ENCODE measurements at regions not wholly inside any gene's neighbourhood (a gene's known extent, or its start where the extent isn't known, plus 50 kb on each side); places are given as distances from the start of the nearest gene placed in this dataset.

DNA sequence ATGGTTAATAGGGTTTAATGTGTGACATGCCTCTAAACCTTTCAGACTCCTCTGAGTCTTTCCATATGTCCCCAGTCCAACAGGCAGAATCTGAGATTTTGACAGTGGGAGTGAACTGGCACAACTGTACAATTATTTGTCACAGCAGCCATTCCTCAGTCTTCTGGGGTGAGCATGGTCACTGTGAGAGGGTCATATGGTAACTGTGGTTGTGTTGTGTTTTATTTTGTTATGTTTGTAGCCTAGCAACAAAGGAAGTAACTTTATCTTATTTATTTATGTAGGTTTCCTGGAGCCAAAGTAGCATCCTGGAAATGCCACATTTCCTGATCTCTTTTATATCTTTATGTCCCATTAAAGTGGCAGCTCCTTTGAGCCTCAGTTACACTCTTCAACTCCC lies 1067.9 kb downstream of the TTLL7 start:
- no peak for DNase-seq

DNA sequence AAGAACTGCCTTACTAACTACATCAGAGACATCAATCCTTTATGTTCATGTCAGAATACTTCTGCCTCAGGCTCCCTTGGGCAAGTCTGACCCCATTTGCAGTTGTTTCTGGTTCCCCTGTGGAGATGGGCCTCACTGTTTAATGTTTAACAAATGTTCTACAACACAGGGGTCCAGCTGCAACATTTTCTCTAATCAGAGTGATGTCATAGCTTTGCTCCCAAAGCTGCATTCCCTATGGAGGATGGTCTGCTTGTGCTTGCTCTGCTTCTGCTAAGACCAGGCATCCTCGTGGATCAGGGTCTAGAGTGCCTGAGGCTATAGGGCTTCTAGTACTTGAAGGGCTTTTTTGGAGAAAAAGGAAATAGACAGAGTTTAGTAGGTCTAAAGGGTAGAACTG lies 1071.2 kb downstream of the TTLL7 start:
- DNase-seq = no peak

DNA sequence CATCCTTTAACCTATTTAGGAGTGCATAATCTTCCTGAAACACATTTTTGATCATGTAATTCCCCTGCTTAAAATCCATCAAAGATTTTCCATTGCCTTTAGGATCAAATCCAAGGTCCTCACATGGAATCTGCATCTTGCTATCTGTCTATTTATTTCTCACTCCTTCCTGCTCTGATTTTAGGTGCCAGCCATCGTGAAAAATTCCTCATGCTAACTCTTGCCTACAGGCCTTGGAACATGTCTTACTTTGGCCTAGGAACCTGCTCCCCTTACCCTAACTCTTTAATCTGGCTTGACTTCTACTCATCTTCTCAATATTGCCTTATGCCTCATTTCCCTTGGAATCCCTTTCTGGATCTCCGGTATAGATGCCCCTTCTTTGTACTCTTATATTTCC lies 1074.3 kb downstream of the TTLL7 start:
- DNase-seq = no peak

DNA sequence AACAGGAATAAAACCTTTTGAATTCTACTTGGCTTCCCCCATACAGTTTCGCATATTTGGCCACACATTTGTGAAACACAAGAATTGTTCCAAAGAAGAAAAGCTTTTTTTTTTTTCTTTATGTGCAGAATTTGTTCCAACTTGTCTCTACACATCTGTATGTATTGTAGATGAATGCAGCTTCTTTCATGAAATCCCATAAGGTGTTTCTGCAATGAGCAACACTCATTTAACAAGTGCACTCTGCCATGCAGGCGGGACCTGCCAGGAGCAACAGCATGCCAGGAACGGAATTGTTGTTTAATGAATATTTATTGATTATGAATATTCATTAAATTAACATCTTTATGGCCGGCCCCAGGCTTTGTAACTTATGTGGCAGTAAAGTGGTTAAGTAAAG lies 1075.0 kb downstream of the TTLL7 start:
- DNase-seq = no peak

DNA sequence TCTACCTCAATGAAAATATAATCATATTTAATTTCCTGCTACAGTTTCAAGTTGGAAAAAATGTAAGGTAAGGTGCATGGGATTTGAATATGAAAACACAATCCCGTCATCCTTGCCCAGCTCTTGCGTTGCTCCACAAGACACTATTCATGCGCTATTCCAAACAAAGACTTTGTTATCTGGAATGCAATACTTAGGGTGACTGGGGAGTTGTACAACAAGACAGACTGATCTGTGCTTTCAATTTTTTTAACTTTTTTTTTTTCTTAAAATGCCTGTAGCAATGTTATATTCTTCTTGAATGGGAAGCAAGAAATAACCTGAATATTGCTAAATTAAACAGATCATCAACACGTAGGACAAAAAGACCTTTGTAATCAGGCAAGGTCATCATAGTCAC lies 1077.2 kb downstream of the TTLL7 start:
- DNase-seq = no peak

DNA sequence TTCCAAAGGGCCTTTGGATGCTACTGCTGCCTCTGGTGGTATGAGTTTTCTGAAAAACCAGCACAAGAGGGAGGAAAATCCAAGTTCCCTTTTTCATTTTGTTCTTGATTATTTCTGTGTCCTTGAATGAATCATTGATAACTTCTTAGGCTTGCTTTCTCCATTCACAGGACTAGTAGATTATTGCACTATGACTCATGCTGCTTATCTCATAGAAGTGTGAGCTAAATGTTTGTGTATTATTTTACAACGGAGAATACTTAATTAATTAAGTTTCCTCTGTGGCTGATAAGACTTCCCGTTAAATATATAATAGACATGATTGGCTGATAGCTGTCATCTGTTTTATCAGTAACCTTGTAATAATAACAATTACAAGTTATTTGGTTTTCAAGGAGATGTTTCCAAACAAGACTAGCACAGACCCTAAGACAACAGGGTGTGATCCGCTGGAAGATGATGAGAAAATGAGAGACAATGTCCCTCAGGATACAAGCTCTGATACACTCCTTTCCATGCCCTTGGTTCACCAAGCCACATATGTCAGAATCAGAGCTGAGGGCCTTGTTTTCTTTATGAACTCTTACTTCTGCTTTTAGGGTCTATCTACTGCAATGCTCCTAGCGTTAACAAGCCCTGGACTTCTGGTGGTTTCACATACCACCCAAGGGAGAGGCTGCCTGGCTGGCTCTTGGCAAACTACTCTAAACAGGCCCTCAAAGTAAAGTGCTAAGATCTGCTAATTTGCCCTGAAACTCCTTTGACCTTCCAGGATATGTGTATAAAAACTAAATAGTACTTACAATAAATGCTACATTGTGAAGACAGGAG lies 1078.3 kb downstream of the TTLL7 start:
- no peak for DNase-seq

DNA sequence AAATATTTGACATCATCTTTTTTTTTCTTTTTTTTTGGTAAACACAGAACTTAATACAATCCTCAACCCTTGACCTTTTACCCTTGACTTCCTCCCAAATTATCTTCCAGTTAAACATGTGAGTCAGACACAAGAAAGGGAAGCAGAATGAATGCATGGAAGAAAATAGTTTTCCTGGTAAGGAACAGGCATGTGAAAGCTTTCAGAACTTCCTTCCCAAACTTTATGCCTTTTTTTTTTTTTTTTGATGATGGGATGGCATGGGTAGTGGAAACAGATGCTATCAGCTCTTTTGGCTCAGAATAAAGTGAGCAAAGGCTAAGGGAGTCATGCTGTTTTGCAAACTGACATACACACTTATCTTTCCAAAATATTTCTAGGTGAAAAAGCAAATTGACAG lies 1079.1 kb downstream of the TTLL7 start:
- DNase-seq = no peak

DNA sequence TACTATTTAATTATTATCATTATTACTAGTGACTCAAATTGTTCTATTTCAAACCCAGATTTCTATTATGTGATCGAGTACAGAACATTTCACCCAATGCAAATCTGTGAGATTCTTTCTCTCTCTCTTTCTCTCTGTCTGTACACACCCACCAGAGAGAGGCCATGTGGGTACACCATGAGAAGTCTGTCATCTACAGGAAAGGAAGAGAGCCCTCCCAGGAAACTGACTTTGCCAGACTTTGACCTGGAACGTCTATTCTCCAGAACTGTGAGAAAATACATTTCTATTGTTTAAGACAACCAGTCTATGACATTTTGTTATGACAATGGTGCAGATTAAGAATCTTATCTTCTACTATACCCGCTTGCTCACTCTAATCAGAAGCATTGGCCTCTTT lies 1091.6 kb downstream of the TTLL7 start:
- DNase-seq = no peak

DNA sequence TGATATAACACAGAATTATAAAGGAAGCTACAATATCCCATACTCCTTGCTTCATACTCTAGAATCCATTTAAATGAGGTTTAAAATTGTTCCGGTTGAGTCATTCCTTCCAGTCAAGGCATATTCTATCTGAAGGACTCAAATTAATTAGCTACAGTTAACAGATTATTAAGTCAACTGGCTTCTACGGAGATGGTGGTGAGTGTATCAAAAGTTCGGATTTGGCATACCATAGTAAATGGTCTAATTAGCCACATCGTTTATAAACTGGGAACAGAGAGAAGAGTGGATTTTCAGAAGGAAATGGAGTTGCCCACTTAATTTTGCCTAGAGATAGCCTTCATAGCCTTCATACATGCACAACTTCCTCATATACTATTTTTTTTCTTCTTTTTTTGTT lies 1095.3 kb downstream of the TTLL7 start:
- DNase-seq = no peak

DNA sequence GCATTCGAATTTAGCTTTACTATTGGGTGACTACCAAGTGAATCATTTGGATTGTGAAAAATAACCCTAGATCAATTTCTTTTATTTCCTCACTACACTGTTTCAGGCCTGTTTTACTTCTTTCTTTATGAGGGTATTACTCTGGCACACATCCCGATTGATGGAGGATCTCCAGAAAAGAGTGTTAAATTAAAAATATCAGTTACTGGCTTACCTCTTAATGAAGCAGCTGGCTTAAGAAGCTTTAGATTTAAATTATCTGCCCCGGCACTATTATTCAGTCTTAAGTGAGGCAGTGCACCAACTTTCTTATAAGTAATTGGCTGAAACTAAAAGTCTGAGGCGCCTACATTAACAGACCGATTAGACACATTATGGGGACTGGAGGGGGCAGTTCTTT lies 1097.4 kb downstream of the TTLL7 start:
- DNase-seq = no peak

DNA sequence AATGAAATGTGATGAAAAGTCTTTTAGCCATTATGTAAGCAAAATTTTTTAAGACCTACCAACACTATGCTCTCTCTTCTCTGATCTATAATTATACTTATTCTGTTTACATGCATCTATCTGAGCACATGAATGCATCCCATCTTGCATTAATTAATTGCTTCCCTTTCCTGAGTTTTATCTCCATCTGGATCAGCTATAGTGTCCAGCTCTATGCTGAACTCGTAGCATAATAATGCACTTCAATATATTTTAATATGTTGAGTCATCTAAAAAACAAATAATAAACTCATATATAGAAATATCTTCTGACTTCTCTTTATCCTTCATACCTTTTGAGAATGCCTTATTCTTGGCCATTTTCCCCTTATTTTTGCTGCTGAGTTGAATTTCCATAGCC lies 1097.8 kb downstream of the TTLL7 start:
- no peak for DNase-seq

DNA sequence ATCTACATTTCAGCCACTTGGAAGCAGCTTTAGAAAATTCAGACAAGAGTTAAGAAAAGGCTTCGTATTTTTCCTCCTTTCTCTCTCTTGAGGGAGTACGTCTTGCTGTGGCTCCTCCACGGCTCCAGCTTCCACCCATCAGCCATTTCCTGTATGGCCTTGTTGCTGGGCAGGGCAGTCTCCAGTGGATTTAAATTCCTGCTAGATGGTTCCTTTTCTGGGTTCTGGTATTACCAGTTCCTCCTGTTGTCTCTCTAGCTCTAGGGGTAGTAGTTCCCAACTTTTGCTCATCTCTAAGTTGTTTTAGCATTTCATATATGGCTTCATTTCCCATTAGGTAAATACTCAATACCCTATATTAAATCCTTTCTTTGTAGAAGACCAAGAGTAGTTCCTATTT lies 1098.3 kb downstream of the ADGRL2 start:
- no peak for DNase-seq

DNA sequence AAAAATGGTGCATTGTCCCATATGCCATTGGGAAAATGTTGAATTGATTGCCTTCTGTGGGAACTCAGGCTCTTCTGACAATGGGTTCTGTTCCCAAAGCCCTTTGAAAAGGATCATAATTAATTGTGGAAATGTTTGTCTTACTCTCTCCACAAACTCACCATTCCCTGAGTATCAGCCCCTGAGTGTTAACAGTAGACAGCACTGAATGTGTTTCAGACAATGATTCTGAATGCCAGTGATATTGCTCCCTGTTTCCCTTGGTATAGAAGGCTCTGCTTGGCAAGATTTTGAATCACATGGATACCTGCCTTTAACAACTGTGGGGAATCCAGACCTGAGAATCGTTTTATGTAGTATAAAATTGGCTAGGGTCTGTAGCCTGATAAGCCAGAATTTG lies 1096.8 kb downstream of the ADGRL2 start:
- no peak for DNase-seq

DNA sequence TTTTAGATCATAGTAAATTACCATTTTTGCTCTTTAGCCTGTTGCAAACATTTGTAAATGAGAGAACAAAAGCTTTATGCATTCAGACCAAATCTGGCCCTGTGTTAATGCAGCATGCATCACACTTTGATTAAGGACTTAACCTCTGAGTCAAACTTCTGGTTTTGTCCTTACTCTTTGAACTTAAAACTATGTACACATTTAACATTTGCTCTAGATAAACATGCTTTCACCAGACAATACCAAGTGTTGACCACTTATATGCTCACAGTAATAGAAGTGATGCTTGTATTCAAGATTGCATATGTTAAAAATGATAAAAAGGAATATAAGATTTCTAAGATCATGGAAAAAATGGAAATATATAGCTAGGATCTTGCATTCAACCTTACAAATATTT lies 1095.3 kb downstream of the ADGRL2 start:
- no peak for DNase-seq

DNA sequence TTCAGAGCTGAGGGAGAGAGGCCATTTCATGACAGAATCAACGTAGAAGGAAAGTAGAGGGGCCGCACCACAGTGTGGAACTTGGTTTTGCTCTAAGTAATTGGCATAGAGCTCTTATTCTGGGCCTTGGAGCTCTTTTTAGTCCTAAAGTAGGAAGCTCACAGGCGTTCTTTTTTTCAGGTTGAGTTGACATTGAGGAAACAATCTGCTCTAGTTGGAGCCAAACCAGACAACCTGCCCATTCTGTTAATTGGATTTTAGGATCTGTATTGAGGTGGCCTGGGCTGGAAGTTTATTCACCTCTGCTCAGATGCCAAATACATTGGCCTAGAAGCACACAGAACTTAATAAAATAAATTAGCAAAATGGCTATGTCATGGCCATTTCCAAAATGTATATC lies 1093.9 kb downstream of the ADGRL2 start:
- DNase-seq = no peak

DNA sequence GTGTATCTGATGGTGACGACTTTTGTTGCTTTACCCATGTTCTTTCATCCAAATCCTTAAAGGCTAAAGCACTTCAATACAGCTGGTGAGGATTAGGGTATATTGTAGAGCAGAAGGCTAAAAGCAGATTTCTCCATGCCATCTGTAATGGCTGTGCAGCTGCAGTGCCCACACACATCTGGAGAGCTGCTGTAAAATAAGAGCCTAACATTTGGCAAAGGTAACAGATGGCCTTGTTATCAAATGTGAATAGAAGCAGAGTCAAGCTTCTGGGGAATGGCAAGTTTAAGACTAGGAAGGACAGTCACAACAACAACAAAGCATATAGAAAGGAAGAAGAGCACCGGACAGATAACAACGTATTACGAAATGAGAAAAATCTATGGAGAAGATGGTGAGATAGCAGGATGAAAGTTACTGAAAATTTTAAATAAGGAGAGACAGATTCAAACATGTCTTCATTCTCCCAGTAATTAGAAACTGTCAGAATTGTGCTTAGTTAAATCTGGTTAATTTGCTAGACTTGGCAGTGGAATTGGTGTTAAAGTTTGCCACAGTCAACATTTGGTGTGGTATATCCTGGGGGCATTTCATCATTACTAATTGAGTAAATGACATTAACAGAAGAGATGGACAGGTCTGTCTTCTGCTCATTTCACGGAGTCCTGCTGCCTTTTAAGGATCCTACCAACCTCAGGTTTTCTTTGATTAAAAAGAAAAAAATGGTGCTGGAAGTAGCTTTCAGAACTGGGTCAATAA lies 1093.2 kb downstream of the ADGRL2 start:
- no peak for DNase-seq

DNA sequence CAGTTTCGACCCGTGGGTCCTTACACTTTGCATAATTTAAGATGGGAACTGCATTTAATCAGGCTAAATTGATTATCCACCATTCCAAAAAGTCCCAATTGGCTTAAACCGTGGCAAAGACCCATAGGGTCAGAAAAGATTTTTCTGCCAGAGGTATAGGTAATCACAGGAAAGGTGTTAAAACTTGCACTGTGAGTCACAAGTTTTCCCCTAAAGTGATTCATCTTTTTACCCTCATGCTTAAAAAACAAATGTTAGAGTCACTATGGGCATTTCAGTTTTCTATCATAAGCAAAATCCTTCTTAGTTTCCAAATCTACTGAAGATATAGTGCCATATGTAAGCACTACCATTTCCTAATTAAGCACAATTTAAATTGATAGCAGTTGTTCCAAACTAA lies 1079.8 kb downstream of the ADGRL2 start:
- DNase-seq = no peak

DNA sequence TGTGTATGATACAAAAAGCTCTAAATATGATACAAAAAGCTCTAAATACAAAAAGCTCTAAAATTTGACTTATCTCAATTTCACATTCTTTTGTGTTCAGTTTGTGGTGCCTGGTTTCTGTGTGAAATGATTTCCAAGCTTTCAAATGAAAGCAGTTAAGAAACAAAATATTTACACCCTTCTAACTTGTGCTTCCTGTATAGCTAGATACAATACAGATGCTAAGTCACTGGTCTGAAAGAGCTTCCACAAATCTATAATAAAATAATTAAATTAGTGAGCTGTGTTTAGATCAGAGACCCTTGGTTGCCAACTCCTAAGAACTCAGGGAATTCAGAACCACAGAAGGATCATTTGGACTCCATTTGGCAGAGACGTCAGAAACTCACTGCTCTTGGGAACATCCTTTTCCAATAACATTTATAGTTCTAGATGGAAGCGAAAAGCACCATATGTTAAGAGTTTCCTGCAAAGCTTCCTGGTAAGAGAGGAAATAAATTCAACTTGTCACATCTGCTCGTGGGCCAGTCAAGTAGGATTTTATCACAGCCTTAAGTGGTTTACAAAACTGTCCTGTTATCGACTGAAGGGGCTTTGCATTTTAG lies 1079.1 kb downstream of the ADGRL2 start:
- no peak for DNase-seq

DNA sequence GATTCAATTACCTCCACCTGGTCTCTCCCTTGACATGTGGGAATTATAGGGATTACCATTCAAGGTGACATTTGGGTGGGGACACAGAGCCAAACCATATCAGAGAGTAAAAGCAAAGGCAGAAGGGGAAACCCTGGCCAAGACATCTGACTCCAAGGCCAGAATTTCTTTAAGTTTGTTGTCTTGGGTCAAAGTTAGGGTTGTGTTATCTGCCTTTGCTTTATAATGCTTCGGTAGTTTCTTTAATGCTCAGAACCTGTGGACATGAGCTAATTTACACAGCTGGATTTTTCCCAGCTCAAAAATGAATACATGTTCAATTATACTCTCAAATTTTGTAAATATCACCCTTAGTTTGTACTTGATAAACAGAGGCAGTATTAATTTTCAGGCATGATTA lies 1074.4 kb downstream of the ADGRL2 start:
- no peak for DNase-seq

DNA sequence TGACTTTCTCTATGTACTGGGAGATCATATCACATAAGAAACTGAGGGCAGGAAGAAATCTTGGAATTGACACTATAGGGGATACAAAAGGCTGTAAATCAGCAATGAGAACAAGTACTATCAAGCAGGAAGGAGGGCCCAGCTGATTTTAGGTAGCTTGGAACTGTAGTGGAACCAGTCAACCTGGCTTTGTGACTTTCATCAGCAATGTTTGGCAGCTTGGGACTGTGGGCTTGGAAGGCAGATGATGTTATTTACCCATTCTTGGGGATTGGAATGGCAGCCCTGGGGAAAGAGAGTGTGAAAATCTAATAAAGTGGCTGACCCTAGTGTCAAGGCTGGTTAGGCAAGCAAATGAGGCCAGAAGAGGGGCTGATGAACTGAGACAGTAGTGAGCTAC lies 1073.3 kb downstream of the ADGRL2 start:
- no peak for DNase-seq

DNA sequence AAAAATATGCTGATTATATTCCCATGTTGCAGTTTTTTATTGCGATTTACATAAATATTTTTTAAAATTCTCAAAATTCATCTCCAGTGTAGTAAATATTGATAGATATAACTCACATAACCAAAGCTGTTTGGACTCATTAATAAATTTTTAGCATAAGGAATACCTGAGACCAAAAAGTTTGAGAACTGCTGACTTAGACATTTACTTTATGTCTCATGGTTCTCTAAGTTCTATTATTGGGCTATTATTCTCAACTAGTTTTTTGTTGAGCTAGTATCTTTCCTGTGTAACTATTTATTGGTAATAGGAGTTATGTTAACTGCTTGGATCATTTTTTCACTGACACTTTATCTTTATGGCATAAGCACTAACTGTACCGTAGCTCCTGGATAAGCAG lies 1069.6 kb downstream of the ADGRL2 start:
- DNase-seq = no peak

DNA sequence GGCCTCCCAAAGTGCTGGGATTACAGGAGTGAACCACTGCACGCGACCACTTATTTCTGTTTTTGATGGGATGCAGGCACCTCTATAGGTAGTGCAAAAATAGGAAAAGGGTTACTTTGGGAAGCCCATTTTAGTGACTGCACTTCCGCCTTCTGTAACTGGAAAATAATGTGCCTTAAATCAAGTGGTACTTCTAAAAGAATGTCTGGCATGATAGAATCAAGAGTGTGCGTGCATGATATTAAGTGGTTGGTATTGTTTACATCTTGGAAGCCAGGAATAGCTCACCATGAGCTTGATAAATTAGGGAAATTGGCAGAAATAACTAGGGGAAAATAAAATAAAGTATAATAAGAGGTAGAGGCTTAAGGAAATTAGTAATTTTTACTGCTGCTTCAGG lies 1067.0 kb downstream of the ADGRL2 start:
- no peak for DNase-seq

DNA sequence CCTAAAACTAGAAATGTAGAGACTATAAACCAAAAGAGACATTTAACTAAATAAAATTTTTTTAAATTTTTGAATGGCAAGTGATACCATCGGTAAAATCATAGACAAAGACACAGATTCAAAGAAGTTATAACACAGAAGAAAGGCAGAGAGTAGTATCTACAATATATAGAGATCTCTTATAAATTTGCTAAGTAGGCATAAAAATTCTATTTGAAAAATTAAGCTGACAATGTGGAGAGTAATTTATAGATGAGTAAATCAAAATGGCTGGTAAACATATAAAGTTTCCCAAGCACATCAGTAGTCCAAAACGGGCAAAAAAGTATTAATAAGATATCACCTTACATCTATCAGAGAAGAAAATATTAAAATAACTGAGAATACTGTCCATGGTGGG lies 1061.0 kb downstream of the ADGRL2 start:
- no peak for DNase-seq

DNA sequence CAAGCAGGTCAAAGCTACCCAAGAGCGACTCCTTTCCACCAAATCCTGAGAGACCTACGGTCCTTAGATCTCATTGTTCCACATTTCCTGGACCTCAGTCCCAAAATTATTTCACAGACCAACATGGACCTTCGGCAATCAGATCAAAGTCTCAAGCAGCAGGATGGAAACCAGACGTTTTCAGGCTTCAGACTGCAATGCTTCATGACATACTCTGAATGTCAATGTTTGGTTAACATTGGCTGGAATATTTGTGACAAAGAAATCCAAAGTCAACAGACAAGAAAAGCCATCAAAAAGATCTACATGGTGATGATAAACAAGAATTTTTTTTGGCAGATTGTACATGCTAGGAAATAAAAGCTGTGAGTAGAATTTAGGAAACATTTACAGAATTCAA lies 1057.3 kb downstream of the ADGRL2 start:
- DNase-seq = no peak
